Glutamatergic neuron (in vitro differentiated cells): ENCODE measurements at regions not wholly inside any gene's neighbourhood (a gene's known extent, or its start where the extent isn't known, plus 50 kb on each side); places are given as distances from the start of the nearest gene placed in this dataset.

Source experiments
- DNase-seq: peaks from one replicate; pipeline ENCODE4 v3.0.0; 2022
- H3K27ac Mint-ChIP-seq: one replicate; pipeline ENCODE4 v1.8.0; 2020; ENCODE audit warnings: mild to moderate bottlenecking, mixed read lengths, inconsistent platforms; ENCODE audit not compliant: unreplicated experiment
- H3K27me3 Mint-ChIP-seq: one replicate; pipeline ENCODE4 v1.8.0; 2020; ENCODE audit warnings: mild to moderate bottlenecking, moderate library complexity, mixed read lengths, inconsistent platforms; ENCODE audit not compliant: unreplicated experiment
- H3K36me3 Mint-ChIP-seq: one replicate; pipeline ENCODE4 v1.8.0; 2020; ENCODE audit warnings: mild to moderate bottlenecking, mixed read lengths, inconsistent platforms; ENCODE audit not compliant: unreplicated experiment
- H3K4me1 Mint-ChIP-seq: one replicate; pipeline ENCODE4 v1.8.0; 2020; ENCODE audit warnings: mild to moderate bottlenecking, low read depth, mixed read lengths, inconsistent platforms; ENCODE audit not compliant: unreplicated experiment
- H3K4me3 Mint-ChIP-seq: one replicate; pipeline ENCODE4 v1.8.0; 2020; ENCODE audit warnings: mild to moderate bottlenecking, mixed read lengths, inconsistent platforms; ENCODE audit not compliant: unreplicated experiment
- H3K9me3 Mint-ChIP-seq: one replicate; pipeline ENCODE4 v1.8.0; 2020; ENCODE audit warnings: mild to moderate bottlenecking, moderate library complexity, mixed read lengths, inconsistent platforms; ENCODE audit not compliant: unreplicated experiment
- CTCF ChIP-seq: fragments of 200-600 bp; sonication (generic); IDR thresholded peaks from one replicate; pipeline ENCODE4 v1.5.0; 2021; ENCODE audit not compliant: partially characterized antibody, unreplicated experiment

DNA sequence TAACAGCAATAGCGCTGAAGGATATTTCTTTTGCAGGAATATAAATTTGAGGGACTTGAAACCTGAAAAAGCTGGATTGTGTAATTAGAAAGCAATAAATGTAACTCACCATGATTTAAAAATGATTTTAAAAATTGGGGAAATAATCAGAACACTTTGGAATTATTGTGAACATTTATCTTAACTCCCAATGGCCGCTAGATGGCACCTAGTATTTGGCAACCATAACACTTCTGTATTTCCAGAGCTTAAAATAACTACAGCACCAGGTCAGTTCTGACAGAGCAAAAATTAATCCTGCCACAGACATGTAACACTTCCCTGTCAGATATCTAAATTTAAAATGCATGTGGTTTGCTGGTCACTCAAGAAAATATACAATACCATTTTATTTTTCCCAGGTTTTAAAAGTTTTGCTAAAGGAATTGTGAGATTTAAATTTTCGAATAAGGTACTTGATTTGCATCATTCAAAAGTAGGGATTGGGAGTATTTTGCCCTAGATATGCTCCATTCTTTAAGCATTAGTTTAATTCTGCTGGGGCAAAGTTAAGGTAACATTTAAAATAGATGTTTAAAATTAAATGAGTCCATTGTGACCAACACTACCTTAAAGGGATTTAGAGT is 144.5 kb downstream of the PPP1R3A start:
- Mint-ChIP-seq H3K9me3 (peaks cover 3% of the 10 kb centered on the region), H3K27ac (no peak overlapping the region), H3K4me3 (no peak overlapping the region), H3K27me3 (no peaks in the 10 kb centered on the region), H3K4me1 (peaks cover 11% of the 10 kb centered on the region), H3K36me3 (peaks cover 5% of the 10 kb centered on the region)
- TF ChIP-seq CTCF = peak; percentile 79
- DNase-seq = no peak

DNA sequence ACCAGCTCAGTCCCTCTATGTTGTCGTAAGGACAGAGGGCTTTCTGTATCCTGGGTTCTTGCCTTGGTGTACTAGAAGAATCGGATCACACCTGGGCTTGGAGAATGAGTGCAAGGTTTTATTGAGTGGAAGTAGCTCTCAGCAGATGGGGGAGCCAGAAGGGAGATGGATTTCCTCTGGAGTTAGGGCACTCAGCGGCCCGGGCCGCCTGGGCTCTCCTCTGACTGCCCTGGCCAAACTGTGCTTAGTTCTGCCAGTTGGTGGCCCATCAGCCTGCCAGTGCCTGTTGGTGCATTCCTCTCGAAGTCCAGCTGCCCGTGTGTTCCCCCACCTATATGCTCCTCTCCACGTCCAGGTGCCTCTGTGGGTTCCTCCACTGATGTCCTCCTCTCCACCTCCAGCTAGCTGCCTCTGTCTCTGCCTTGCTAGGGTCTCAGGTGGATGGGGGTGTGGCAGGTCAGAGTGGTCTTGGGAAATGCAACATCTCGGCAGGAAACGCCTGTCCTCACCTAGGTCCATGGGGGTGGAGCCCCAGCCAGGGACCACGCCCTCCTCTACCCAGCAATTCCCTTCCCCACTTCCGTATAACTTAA is 148.6 kb downstream of the PPP1R3A start:
- Mint-ChIP-seq H3K4me3 (no peak overlapping the region), H3K9me3 (peaks cover 3% of the 10 kb centered on the region), H3K27me3 (no peaks in the 10 kb centered on the region), H3K36me3 (peaks cover 5% of the 10 kb centered on the region), H3K27ac (no peak overlapping the region), H3K4me1 (peaks cover 5% of the 10 kb centered on the region)
- TF ChIP-seq CTCF = no peak
- DNase-seq = no peak

DNA sequence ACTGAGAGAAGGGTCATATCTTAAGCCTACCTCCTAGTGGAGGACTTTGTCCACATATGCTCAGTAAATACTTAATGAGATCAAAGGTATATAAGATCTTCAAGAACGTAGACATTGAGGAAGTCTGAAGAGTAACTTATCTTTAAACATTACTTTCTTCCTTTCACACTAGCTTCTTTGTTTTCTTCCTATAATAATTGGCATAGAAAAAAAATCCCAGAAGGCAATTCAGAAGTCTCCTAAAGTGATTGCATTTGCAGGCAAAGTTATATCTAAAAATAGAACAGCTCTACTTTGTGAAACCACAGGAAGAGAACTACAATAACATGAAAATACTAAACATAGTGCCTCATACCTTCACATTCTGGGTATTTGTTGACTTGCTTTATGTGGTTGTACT is 150.4 kb downstream of the PPP1R3A start:
- Mint-ChIP-seq H3K4me1 (peaks cover 3% of the 10 kb centered on the region), H3K4me3 (no peak overlapping the region), H3K9me3 (peaks cover 3% of the 10 kb centered on the region), H3K27me3 (no peaks in the 10 kb centered on the region), H3K27ac (no peak overlapping the region), H3K36me3 (peaks cover 5% of the 10 kb centered on the region)
- no peak for TF ChIP-seq CTCF
- DNase-seq = no peak

DNA sequence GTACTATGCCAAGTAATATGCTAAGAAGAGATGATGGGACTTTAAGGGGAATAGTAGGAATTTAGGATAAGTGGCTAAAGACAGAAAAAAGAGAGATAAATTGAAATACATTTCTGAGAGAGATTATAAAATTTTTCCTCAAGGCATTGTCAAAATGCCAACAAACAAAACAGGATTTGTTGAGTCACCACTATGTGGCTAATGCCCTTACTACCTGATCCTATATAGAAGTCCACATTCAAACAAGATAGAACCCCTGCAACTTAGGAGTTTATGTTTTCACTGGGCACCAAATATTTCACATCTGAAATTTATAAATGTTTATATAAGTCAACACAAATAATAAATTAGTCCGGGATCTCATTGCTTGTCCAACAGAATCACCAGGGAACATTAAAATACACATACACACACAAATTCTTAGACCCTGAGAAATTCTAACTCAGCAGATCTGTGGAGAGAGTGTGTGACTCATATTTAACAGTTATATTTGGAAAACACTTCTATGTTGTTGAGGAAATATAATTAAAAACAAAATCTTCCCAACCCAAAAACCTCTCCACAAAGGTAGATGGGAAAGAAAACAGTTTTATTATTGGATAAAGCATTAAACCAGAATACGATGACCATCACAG is 154.3 kb downstream of the PPP1R3A start:
- Mint-ChIP-seq H3K27ac (no peak overlapping the region), H3K9me3 (no peaks in the 10 kb centered on the region), H3K4me1 (peaks cover 5% of the 10 kb centered on the region), H3K27me3 (no peaks in the 10 kb centered on the region), H3K36me3 (no peaks in the 10 kb centered on the region), H3K4me3 (no peak overlapping the region)
- DNase-seq = no peak
- no peak for TF ChIP-seq CTCF

GRCh38 chr7:113763226-113763625 is 155.6 kb downstream of the PPP1R3A start:
- Mint-ChIP-seq H3K27me3 (no peaks in the 10 kb centered on the region), H3K27ac (no peak overlapping the region), H3K4me3 (no peak overlapping the region), H3K36me3 (no peaks in the 10 kb centered on the region), H3K4me1 (peaks cover 5% of the 10 kb centered on the region), H3K9me3 (no peaks in the 10 kb centered on the region)
- DNase-seq = no peak
- no peak for TF ChIP-seq CTCF
